ENCODE measurements at regions not wholly inside any gene's neighbourhood (a gene's known extent, or its start where the extent isn't known, plus 50 kb on each side); places are given as distances from the start of the nearest gene placed in this dataset.

DNA sequence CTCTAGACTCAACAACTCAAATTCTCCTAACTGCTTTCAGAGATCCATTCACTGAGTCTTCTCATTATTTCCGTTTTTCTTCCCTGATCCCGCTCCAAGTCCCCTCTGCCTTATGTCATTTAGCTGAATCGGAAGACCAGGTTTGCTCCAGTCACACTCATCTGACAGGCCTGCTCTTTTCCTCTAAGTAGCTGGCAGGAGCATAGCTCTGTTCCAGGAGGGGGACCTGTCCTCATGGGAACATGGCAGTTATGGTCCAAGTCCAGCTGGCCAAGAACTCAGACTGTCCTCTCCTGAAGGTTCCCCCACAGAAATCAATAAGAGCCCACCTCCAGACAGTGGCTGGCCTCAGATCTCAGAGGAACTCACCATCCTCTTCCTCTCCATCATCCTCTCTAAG, 130.9 kb upstream of the SERP2 start:
- intact Hi-C loops (cut with DNase I, micrococcal nuclease) = no loop called here
- DNase-seq (no peak), ATAC-seq (no peak)

- DNase-seq = peak in 1 of 2 donors; percentile 57
- intact Hi-C loops (cut with DNase I, micrococcal nuclease) = no loop called here
Measured at GRCh38 chr13:44243198-44243857, 130.3 kb upstream of the SERP2 start.

DNA sequence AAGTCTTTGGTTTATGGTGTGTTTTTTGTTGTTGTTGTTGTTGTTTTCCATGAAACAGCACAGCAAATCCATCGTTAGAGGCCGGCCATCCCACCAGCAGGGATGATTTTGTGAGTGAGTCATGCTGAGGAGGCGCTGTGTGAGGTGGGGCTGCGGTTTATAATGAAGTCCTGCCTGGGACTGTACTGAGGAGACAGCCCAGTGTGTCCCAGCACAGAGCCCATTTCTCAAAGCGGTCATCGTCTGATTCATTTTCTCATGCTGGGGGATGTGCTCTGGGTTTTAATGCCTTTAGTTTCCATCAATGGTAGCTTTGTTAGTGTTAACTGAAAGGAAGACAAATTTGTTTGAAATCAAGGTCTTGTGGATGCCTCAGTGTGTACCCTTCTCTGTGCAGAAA, 129.3 kb upstream of the SERP2 start:
- ATAC-seq (no peak), DNase-seq (no peak)
- intact Hi-C loops (cut with DNase I, micrococcal nuclease) = no loop called here

More at GRCh38 chr13:44243198-44243857, 130.3 kb upstream of the SERP2 start:
- ATAC-seq = peak; percentile 89

- intact Hi-C loops (cut with DNase I, micrococcal nuclease) = no loop called here
- ATAC-seq (peak; percentile 86), DNase-seq (peak; percentile 36 to 52)
Measured at GRCh38 chr13:44249431-44249836, 124.2 kb upstream of the SERP2 start.

GRCh38 chr13:44252938-44253337, 120.7 kb upstream of the SERP2 start:
- intact Hi-C loops (cut with DNase I, micrococcal nuclease) = no loop called here
- no peak for ATAC-seq

GRCh38 chr13:44255771-44256364, 117.8 kb upstream of the SERP2 start:
- DNase-seq (no peak), ATAC-seq (no peak)
- intact Hi-C loops (cut with DNase I, micrococcal nuclease) = no loop called here

More at GRCh38 chr13:44252938-44253337, 120.7 kb upstream of the SERP2 start:
- DNase-seq = no peak

GRCh38 chr13:44257796-44258195, 115.8 kb upstream of the SERP2 start:
- no peak for DNase-seq
- intact Hi-C loops (cut with DNase I, micrococcal nuclease) = no loop called here
- ATAC-seq = no peak

- peak; percentile 49 to 57 for DNase-seq
- intact Hi-C loops (cut with DNase I, micrococcal nuclease) = no loop called here
- ATAC-seq = peak; percentile 45
Measured at GRCh38 chr13:44259045-44260027, 114.3 kb upstream of the SERP2 start.

DNA sequence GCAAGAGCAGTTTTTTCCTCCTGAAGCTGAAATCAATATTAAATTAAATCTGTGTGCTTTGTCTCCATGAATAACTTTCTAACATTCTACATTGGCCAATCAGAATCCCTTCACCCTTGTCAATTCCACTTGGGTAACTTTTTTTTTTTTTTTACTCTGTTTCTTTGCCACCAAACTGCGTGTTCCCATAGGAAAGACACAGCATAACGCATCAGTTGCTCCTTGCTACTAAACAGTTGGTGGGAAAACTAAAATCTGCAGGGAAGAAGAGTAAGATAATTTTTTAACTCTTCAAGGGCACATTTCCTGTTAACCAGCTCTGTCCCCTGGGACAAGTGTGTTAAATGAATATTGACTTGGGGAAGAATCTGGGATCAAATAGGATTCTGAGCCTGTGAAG, 113.3 kb upstream of the SERP2 start:
- intact Hi-C loops (cut with DNase I, micrococcal nuclease) = no loop called here
- DNase-seq (no peak), ATAC-seq (no peak)

GRCh38 chr13:44263751-44264620, 109.6 kb upstream of the SERP2 start:
- DNase-seq (no peak), ATAC-seq (no peak)
- intact Hi-C loops (cut with DNase I, micrococcal nuclease) = no loop called here

- intact Hi-C loops (cut with DNase I, micrococcal nuclease) = no loop called here
- DNase-seq (no peak), ATAC-seq (no peak)
Measured at GRCh38 chr13:44266305-44266704, 107.3 kb upstream of the SERP2 start.

DNA sequence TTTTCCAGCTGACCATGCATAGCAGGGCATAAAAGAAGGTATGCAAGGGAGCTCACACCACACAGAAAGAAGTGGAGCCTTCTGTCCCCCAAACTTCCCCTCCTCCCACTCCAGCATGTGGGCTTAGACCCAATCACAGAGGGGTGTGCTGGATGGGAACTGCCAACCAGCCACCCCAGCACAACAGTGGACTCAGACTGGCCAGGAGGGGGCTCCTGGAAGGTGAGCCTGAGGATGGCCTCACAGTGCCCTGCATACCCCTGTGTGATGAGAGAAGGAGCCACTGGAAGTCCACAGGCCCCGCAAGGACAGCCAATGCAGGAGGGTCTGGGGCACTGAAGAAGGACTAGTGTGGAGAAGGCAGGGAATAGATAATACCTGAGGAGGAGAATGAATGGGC, 106.9 kb upstream of the SERP2 start:
- DNase-seq = no peak
- ATAC-seq = no peak
- intact Hi-C loops (cut with DNase I, micrococcal nuclease) = no loop called here

DNA sequence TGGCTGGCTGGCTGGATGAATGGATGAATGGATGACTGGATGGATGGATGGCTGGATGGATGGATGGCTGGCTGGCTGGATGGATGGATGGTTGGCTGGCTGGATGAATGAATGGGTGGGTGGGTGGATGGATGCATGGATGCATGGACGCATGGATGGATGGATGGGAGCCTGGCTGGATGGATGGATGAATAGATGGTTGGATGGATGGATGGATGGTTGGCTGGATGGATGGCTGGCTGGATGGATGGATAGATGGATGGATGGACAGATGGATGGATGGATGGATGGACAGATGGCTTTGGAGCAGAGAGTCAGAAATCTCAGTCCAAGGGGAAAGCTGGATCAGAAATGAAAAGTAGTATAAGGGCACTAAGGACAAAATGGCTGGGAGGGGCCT, 106.4 kb upstream of the SERP2 start:
- intact Hi-C loops (cut with DNase I, micrococcal nuclease) = no loop called here
- DNase-seq (no peak), ATAC-seq (no peak)

GRCh38 chr13:44267980-44268379, 105.6 kb upstream of the SERP2 start:
- ATAC-seq (no peak), DNase-seq (no peak)
- intact Hi-C loops (cut with DNase I, micrococcal nuclease) = no loop called here

- DNase-seq = no peak
- ATAC-seq = no peak
- intact Hi-C loops (cut with DNase I, micrococcal nuclease) = no loop called here
Measured at GRCh38 chr13:44268980-44269379, 104.6 kb upstream of the SERP2 start.

DNA sequence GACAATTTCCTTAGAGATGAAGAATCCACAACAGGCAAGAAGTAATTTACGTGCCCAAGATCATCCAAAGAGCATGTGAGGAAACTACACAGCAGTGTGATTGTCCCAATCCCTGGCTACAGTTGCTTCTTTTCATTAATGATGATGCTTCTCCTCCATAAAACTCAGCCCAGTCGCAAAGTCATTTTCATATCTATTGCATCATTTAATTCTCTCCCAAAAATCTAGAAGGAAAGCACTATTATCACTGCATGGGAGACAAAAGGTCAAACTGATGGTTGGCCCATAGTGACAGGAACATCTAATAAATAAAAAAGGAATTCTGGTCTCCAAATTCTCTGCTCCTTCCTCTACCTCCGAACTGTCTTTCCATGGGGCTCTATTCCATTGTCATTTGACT, 103.5 kb upstream of the SERP2 start:
- DNase-seq = no peak
- ATAC-seq = no peak
- intact Hi-C loops (cut with DNase I, micrococcal nuclease) = loop anchor here in 1 of 2 donors (2.0 kb wide), 1 partner anchor 39 kb away; no protein-coding TSS in a partner anchor

- DNase-seq (no peak), ATAC-seq (no peak)
- intact Hi-C loops (cut with DNase I, micrococcal nuclease) = loop anchor here in 1 of 2 donors (2.0 kb wide), 1 partner anchor 40 kb away; no protein-coding TSS in a partner anchor
Measured at GRCh38 chr13:44271031-44271455, 102.6 kb upstream of the SERP2 start.

DNA sequence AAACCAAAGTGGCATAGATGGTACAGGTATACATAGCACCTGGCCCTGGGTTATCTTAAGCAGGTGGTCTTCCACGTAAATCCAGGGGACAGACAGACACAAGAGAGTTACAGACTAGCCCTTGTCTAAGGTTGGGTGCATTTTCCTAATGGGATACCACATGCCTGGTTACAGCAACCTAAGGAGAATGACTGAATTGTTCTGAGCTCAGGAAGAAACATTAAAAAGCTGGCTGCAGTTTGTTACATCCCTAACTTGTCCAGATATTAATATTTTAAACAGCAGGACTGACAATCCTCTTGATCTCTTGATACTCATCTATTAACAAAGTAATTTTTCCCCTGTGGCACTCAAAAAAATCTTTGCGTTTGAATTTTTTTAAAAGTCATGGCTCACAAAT, 102.2 kb upstream of the SERP2 start:
- DNase-seq (no peak), ATAC-seq (no peak)
- intact Hi-C loops (cut with DNase I, micrococcal nuclease) = loop anchor here in 1 of 2 donors (2.0 kb wide), 1 partner anchor 41 kb away; no protein-coding TSS in a partner anchor
